Superior temporal gyrus (tissue), 1 donor: ENCODE measurements at regions not wholly inside any gene's neighbourhood (a gene's known extent, or its start where the extent isn't known, plus 50 kb on each side); places are given as distances from the start of the nearest gene placed in this dataset.
A peak's percentile ranks its signal among the peaks of the same experiment; 100 is the strongest.

Experiments used
- DNase-seq: peaks from one replicate; pipeline ENCODE4 v3.0.0-alpha.2; 2016; ENCODE audit errors: extremely low spot score

DNA sequence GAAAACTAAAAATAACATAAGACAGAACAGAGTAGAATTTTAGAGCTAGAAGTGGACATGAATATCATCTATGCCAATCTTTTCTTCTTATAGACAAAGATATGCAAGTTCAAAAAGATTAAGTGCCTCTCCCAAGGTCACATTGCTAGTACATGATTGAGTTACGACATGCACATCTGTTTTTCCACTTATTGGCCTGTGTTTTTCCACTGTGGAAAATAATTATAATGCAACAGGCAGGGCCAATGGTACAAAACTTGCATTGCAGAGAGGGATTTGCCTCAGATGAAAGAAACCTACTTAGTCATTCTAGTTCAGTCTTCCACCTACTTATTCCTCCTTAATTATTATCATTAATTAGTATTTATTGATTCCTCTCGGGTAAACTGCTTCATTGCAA is 407.8 kb upstream of the SGCD start:
- no peak for DNase-seq

- DNase-seq: no peak
Measured at GRCh38 chr5:155919725-155920124, 407.2 kb upstream of the SGCD start.

- DNase-seq: no peak
Measured at GRCh38 chr5:155921621-155922020, 405.3 kb upstream of the SGCD start.

DNA sequence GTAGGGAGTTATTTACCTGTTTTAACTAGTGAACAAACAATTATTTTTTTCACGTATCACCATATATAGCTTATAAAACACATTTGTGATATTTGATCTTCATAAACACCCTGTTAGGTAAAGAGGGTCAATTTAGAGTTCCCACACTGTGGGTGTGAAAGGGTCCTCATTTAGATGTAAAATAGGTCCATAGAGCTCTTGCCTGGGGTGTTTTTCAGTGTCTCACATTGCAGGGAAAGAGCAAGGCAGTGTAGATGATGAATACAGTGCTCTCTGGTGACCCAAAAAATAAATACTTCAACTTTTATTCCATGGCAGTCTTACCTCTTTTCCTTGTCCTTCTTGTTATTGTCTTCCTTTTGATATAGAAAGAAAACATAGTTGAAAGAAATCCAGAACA is 403.2 kb upstream of the SGCD start:
- DNase-seq: no peak

GRCh38 chr5:155926031-155926430 is 400.9 kb upstream of the SGCD start:
- no peak for DNase-seq

- DNase-seq: no peak
Measured at GRCh38 chr5:155926766-155927165, 400.2 kb upstream of the SGCD start.

GRCh38 chr5:155929112-155929511 is 397.9 kb upstream of the SGCD start:
- DNase-seq: no peak

- no peak for DNase-seq
Measured at GRCh38 chr5:155934964-155935363, 392.0 kb upstream of the SGCD start.

DNA sequence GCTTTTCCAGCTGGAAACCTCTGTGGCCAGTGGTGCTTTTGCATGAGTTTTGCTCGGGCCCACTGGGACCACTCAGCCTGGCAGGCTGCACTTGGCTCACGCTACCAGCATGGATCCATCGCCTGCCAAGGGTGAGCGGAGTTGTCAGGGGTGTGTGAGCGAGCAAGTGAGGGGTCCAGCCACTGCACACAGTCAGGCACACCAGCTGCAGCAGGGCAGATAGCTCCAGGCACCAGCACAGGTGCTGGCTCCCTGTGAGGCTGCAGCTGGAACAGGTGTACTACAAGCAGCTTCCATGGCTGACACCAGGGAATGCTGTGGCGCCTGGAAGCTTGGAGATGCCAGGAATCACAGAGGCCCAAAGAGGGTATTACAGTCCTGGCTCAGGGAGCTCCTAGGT is 391.2 kb upstream of the SGCD start:
- DNase-seq: no peak

- DNase-seq: no peak
Measured at GRCh38 chr5:155936520-155937406, 390.2 kb upstream of the SGCD start.

DNA sequence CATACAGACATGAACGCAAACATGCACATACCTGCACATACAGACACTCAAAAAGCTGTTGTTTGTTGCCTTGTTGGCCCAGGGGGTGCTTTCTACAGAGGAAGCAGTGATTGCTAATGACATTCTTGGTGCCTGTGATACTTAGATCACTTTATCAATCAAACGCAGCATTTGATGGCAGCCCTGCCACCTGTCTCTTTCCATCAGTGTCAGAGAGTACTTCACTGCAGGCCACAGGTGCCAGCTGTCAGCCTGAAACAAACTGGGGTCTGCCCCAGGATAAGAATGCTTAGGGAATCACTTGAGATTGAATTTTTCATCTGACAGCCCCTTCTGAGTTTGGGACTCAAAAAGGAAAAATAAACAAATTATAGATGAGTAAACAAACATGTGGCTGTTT is 388.9 kb upstream of the SGCD start:
- DNase-seq: no peak

DNA sequence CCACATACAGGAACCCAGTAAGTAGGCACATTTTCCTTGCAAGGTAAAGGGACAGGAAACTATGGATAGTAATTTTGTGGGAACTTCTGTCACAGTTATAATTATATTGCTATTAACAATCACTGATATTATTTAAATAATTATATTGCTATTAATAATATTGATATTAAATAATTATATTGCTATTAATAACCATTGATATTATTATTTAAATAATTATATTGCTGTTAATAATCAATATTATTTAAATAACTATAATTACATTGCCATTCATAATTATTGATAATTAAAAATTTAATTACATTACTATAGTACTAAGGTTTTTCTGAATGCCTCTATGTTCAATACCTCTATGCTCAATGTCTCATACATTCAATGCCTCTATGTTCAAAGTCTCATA is 385.6 kb upstream of the SGCD start:
- no peak for DNase-seq

DNA sequence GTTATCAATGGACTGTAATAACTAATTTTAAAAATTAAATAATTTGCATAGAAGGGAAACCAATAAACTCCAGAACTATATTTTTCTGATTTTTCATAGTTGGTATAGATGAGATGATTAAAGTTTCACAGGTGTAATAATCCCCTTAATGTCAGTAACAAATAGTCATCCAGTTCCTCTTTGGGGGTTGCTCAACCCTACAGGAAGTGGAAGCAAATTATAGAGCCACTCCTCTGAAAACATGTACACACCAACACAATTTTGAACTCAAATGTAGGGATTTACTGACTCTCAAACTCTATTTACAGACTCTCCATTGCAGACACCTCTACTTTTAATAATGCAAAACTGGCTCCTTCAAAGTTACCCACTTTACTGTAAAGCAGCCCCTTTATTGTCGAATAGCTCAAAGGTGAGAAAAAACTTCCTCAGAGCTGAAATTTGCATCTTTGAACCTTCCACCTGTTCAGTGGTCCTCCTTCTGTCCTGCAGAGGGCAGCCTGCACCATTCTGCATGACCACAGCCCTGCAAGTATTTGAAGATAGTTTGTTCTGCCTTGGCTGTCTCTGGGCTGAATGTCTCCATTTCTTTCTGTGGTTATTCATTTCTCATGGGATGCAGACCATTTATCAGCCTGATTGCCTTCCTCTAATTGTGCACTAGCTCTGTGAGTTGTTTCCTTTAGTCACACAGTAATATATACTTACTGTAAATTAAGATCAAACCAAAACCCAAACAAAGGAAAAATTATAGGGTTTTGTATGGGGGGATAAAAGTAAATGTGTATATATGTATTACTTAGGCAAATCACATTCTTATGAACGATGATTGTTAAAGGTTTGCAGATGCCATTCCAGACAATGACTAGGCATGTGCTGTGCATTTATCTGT is 383.2 kb upstream of the SGCD start:
- peak; percentile 80 for DNase-seq

GRCh38 chr5:155947394-155948062 is 379.4 kb upstream of the SGCD start:
- no peak for DNase-seq

GRCh38 chr5:155948576-155948975 is 378.4 kb upstream of the SGCD start:
- no peak for DNase-seq

DNA sequence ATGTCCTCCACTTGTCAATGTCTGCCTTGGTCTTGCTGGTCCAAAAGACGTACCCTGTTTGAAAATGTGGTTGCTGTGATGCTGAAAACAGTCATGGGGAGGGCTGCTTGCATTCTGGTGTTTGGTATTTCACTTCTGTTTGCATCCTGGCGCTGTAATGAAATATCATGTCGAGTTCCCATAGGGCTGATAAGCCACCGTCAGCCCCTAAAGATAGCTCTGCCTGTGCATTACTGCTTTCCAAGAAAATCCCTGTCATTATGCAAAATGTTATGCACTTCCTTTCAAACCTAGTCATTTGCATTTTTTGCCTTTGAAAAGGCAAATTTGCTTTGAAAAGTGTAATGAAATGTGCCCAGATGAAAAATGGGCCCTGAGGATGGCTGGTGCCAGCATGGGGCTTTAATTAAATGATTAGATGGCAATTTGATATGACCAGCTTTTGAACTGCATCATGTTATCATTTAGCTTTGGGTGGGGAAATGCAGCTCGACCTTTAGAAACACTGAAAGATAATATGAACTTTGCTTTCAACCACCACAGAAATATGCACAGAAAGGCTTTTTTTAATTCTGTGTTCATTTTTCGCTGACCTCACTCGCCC is 374.4 kb upstream of the SGCD start:
- DNase-seq: no peak

- DNase-seq: no peak
Measured at GRCh38 chr5:155953335-155953734, 373.6 kb upstream of the SGCD start.

DNA sequence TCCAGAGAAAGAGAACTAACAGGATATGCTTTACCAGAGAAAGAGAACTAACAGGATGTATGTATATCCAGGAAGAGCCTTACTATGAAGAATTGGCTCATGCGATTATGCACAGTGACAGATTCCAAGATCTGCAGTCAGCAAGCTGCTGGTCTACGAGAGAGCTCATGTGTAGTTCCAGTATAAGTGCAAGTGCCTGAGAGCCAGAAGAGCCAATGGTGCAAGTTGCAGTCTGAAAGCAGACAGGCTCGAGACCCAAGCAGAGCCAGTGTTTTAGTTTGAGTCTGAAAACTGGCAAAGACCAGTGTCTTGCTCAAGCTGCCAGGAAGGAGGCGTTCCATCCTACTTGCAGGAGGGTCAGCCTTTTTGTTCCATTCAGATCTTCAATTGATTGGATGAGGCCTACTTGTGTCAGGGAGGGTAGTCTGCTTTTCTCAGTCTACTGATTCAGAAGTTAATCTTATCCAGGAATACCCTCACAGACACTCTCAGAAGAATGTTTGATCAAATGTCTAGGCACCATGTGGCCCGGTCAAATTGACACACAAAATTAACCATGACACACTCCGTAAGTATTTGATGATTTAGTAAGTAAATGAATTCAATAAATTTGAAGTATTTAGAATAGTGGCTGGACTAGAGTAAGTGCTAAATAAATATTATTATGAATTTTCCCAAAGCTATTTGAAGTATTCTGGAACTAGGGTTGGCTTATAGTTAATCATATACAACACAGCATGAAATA is 372.1 kb upstream of the SGCD start:
- no peak for DNase-seq

GRCh38 chr5:155957884-155958283 is 369.1 kb upstream of the SGCD start:
- DNase-seq: no peak

DNA sequence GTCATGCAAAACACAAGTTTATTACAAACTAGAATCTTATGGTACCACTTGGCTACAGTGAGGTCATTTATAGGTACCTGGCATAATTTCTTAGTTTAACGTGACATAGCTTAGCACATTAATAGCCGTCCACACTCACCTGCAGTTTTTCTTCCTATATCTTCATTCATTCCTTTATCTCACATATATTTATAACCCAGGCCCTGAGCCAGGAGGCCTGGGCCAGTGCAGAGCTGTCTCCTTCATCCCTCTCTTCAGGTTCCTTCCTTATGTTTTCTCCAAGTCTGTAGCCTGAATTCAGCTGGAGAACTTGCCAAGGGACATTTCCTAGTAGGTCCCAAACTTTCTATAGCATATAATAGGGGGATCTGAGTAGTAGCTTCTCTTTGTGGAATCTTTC is 367.9 kb upstream of the SGCD start:
- no peak for DNase-seq

DNA sequence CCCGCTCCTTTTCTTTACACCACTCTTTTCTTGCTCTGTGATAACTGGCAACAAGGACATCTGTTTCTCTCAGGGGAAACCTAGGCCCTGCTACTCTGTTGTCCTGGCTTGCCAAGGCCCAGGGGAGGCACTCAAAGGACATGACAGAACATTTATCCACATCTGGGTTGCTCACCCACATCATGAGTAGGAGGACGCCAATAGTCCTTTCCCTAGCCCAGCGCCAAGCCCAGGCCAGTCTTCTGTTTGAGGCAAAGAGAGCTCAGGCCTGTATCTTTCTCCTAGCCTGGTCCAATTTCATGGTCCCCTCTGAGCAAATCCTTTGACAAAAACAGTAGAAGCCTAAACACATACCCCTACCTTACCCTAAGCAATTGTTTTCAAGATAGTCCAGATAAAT is 366.8 kb upstream of the SGCD start:
- DNase-seq: no peak
